IMR-90 (cell line): ENCODE measurements at regions not wholly inside any gene's neighbourhood (a gene's known extent, or its start where the extent isn't known, plus 50 kb on each side); places are given as distances from the start of the nearest gene placed in this dataset.

Experiments used
- ATAC-seq: fragments of 200-7000 bp; cut with Tn5 transposase; 2 replicates; pipeline ENCODE4 v1.9.1; 2020; ENCODE audit warnings: low read depth, mild to moderate bottlenecking, moderate library complexity
- BruUV-seq: library from RNA; stranded (reverse); fragments of 400-500 nt; replicated peaks from 2 replicates; lab custom pipeline; 2021; lab: Mats Ljungman, UMichigan
- CTCF ChIA-PET: fragments of 300-600 bp; formaldehyde crosslinking; extraction: SDS; loops from one replicate; lab custom pipeline; 2021; ENCODE audit warnings: antibody characterized with exemption; lab: Yijun Ruan, JAX
- POLR2A ChIA-PET: fragments of 300-600 bp; sonication (Branson Sonifier 250); formaldehyde crosslinking; loops from one replicate; lab custom pipeline; 2022; ENCODE audit warnings: antibody characterized with exemption; ENCODE audit not compliant: unreplicated experiment; lab: Charles Lee
- DNase-seq: peaks from one replicate; pipeline ENCODE4 v3.0.0; 2013
- H2AFZ ChIP-seq: replicated peaks from 2 replicates; pipeline ENCODE3; 2013; ENCODE audit warnings: low read length, mild to moderate bottlenecking; ENCODE audit not compliant: poor library complexity
- H2AK5ac ChIP-seq: 2 replicates; pipeline ENCODE4 v1.6.1; 2013; ENCODE audit warnings: low read depth, low read length, inconsistent platforms
- H2AK9ac ChIP-seq: replicated peaks from 2 replicates; pipeline ENCODE3; 2013; ENCODE audit warnings: mild to moderate bottlenecking, low read depth, low read length, moderate library complexity; ENCODE audit not compliant: poor library complexity
- H2BK120ac ChIP-seq: 2 replicates; pipeline ENCODE4 v1.6.1; 2013; ENCODE audit warnings: low read depth, low read length, inconsistent platforms
- H2BK15ac ChIP-seq: 3 replicates; pipeline ENCODE4 v1.6.1; 2013; ENCODE audit warnings: low read depth, low read length, inconsistent platforms
- H2BK20ac ChIP-seq: 2 replicates; pipeline ENCODE4 v1.6.1; 2013; ENCODE audit warnings: low read depth, mild to moderate bottlenecking, inconsistent platforms, low read length, moderate library complexity
- H2BK5ac ChIP-seq: 2 replicates; pipeline ENCODE4 v1.6.1; 2013; ENCODE audit warnings: mild to moderate bottlenecking, low read depth, low read length, inconsistent platforms; ENCODE audit not compliant: poor library complexity, severe bottlenecking
- H3K14ac ChIP-seq: replicated peaks from 2 replicates; pipeline ENCODE4 v1.6.1; 2013; ENCODE audit warnings: low read depth, low read length, inconsistent platforms
- H3K18ac ChIP-seq: 2 replicates; pipeline ENCODE4 v1.6.1; 2013; ENCODE audit warnings: low read depth, low read length, control low read depth
- H3K23ac ChIP-seq: 2 replicates; pipeline ENCODE4 v1.6.1; 2013; ENCODE audit warnings: low read depth, low read length, inconsistent platforms
- H3K27ac ChIP-seq: 2 replicates; pipeline ENCODE4 v1.5.1; 2013; ENCODE audit warnings: mild to moderate bottlenecking, control low read depth, low read length; ENCODE audit not compliant: insufficient read depth
- H3K27me3 ChIP-seq: 2 replicates; pipeline ENCODE4 v1.6.1; 2013; ENCODE audit warnings: low read length; ENCODE audit not compliant: control insufficient read depth, insufficient read depth
- H3K36me3 ChIP-seq: 2 replicates; pipeline ENCODE4 v1.6.1; 2013; ENCODE audit warnings: low read length, mixed read lengths; ENCODE audit not compliant: control insufficient read depth, insufficient read depth
- H3K4ac ChIP-seq: 2 replicates; pipeline ENCODE4 v1.6.1; 2013; ENCODE audit warnings: low read depth, low read length, inconsistent platforms
- H3K4me1 ChIP-seq: 2 replicates; pipeline ENCODE4 v1.6.1; 2013; ENCODE audit warnings: low read length, mixed read lengths; ENCODE audit not compliant: control insufficient read depth, insufficient read depth
- H3K4me2 ChIP-seq: 2 replicates; pipeline ENCODE4 v1.6.1; 2013; ENCODE audit warnings: low read depth, mild to moderate bottlenecking, control low read depth, low read length, moderate library complexity
- H3K4me3 ChIP-seq: 2 replicates; pipeline ENCODE4 v1.5.1; 2013; ENCODE audit warnings: low read depth, mild to moderate bottlenecking, control low read depth, low read length, moderate library complexity; ENCODE audit not compliant: insufficient read depth
- H3K56ac ChIP-seq: 2 replicates; pipeline ENCODE4 v1.6.1; 2013; ENCODE audit warnings: low read length, inconsistent platforms; ENCODE audit not compliant: insufficient read depth; ENCODE audit errors: extremely low read depth
- H3K79me1 ChIP-seq, 2 experiments: 2 replicates each; pipeline ENCODE4 v1.6.1; 2013; ENCODE audit warnings: low read length in 2 of 2, inconsistent platforms in 1 of 2, low read depth in 1 of 2
- H3K9ac ChIP-seq: 2 replicates; pipeline ENCODE4 v1.6.1; 2013; ENCODE audit warnings: low read depth, low read length, control low read depth
- H3K9me1 ChIP-seq: 2 replicates; pipeline ENCODE4 v1.6.1; 2013; ENCODE audit warnings: low read length, inconsistent platforms; ENCODE audit not compliant: insufficient read depth
- H3K9me3 ChIP-seq: 2 replicates; pipeline ENCODE4 v1.6.1; 2013; ENCODE audit warnings: low read length; ENCODE audit not compliant: control insufficient read depth, insufficient read depth
- H4K20me1 ChIP-seq: 2 replicates; pipeline ENCODE4 v1.6.1; 2013; ENCODE audit warnings: low read length, inconsistent platforms; ENCODE audit not compliant: insufficient read depth
- H4K5ac ChIP-seq: 2 replicates; pipeline ENCODE4 v1.6.1; 2013; ENCODE audit warnings: mild to moderate bottlenecking, low read depth, low read length, control low read depth
- H4K8ac ChIP-seq, 2 experiments: 2 replicates each; pipeline ENCODE4 v1.6.1; 2013; ENCODE audit warnings: low read depth in 2 of 2, low read length in 2 of 2, control low read depth in 1 of 2, inconsistent platforms in 1 of 2
- H4K91ac ChIP-seq: 2 replicates; pipeline ENCODE4 v1.6.1; 2013; ENCODE audit warnings: low read depth, low read length, inconsistent platforms; ENCODE audit not compliant: insufficient read depth
- BHLHE40 ChIP-seq: fragments of 150-350 bp; IDR thresholded peaks from 2 replicates; pipeline ENCODE4 v1.6.1; 2016; ENCODE audit warnings: mild to moderate bottlenecking, low read depth, low read length
- CEBPB ChIP-seq: IDR thresholded peaks from 2 replicates; pipeline ENCODE4 v1.6.1; 2012; ENCODE audit warnings: low read depth, low read length, improper control_type of control experiment
- CHD1 ChIP-seq: IDR thresholded peaks from 2 replicates; pipeline ENCODE4 v1.6.1; 2012; ENCODE audit warnings: low read depth, low read length, improper control_type of control experiment
- CTCF ChIP-seq: conservative IDR thresholded peaks from 2 replicates; pipeline ENCODE4 v1.5.1; 2012; ENCODE audit warnings: mild to moderate bottlenecking, low read depth, low read length, improper control_type of control experiment
- ELK1 ChIP-seq: fragments of 150-350 bp; IDR thresholded peaks from 2 replicates; pipeline ENCODE4 v1.6.1; 2016; ENCODE audit warnings: low read depth, mild to moderate bottlenecking, low read length, moderate library complexity, borderline replicate concordance
- FOS ChIP-seq: fragments of 150-350 bp; IDR thresholded peaks from 2 replicates; pipeline ENCODE4 v1.6.1; 2016; ENCODE audit warnings: low read depth, low read length
- MAFK ChIP-seq: IDR thresholded peaks from 2 replicates; pipeline ENCODE4 v1.6.1; 2012; ENCODE audit warnings: low read depth, low read length, improper control_type of control experiment
- MAZ ChIP-seq: IDR thresholded peaks from 2 replicates; pipeline ENCODE4 v1.6.1; 2012; ENCODE audit warnings: low read depth, mild to moderate bottlenecking, low read length, improper control_type of control experiment, moderate library complexity, borderline replicate concordance
- MXI1 ChIP-seq: IDR thresholded peaks from 2 replicates; pipeline ENCODE4 v1.6.1; 2012; ENCODE audit warnings: low read depth, mild to moderate bottlenecking, low read length, moderate library complexity, borderline replicate concordance
- NFE2L2 ChIP-seq: fragments of 150-350 bp; IDR thresholded peaks from 2 replicates; pipeline ENCODE4 v1.6.1; 2016; ENCODE audit warnings: low read depth, mild to moderate bottlenecking, low read length
- POLR2A ChIP-seq: IDR thresholded peaks from 2 replicates; pipeline ENCODE4 v1.6.1; 2012; ENCODE audit warnings: mild to moderate bottlenecking, low read depth, low read length
- RAD21 ChIP-seq: IDR thresholded peaks from 2 replicates; pipeline ENCODE4 v1.6.1; 2012; ENCODE audit warnings: low read length, improper control_type of control experiment
- RCOR1 ChIP-seq: IDR thresholded peaks from 2 replicates; pipeline ENCODE4 v1.6.1; 2012; ENCODE audit warnings: mild to moderate bottlenecking, low read length, improper control_type of control experiment; ENCODE audit not compliant: insufficient replicate concordance
- RFX5 ChIP-seq: IDR thresholded peaks from 2 replicates; pipeline ENCODE4 v1.8.0; 2012; ENCODE audit warnings: low read depth, mild to moderate bottlenecking, low read length, moderate library complexity
- SMC3 ChIP-seq: fragments of 150-350 bp; IDR thresholded peaks from 2 replicates; pipeline ENCODE4 v1.6.1; 2016; ENCODE audit warnings: low read depth, mild to moderate bottlenecking, antibody characterized with exemption, low read length, moderate library complexity
- USF2 ChIP-seq: fragments of 150-350 bp; IDR thresholded peaks from 2 replicates; pipeline ENCODE4 v1.6.1; 2017; ENCODE audit warnings: mild to moderate bottlenecking, antibody characterized with exemption, low read length, low read depth
- WGBS, 2 experiments: methylation state at CpG; one replicate each; pipeline versions ENCODE4 v1.1.5 to v1.1.7; 2013; ENCODE audit warnings: missing lambda C conversion rate in 2 of 2; ENCODE audit not compliant: insufficient read length in 1 of 2; ENCODE audit errors: extremely low coverage in 2 of 2; 5-methylcytosine and 5-hydroxymethylcytosine counted together
- dilution Hi-C: fragments of 300-500 bp; cut with HindIII; formaldehyde crosslinking; loops from one replicate; pipeline ENCODE4 v1.14.3; 2018; ENCODE audit warnings: low sequenced_read_pairs; ENCODE audit not compliant: unreplicated experiment
- in situ Hi-C: fragments of 300-500 bp; cut with MboI; formaldehyde crosslinking; loops from 3 replicates; pipeline ENCODE4 v1.14.3; 2019; ENCODE audit warnings: low sequenced_read_pairs, inconsistent platforms, mixed read lengths
- intact Hi-C: fragments of 100-400 bp; cut with micrococcal nuclease; formaldehyde crosslinking; loops from 2 replicates; pipeline ENCODE4 v1.10.0; 2022

GRCh38 chr22:27566602-27567001 lies 235.0 kb downstream of the MN1 start:
- no peak overlapping the region for H2BK15ac ChIP-seq
- H2BK20ac ChIP-seq: no peak overlapping the region
- H3K23ac ChIP-seq: no peak overlapping the region
- no peak overlapping the region for H4K91ac ChIP-seq
- H3K9me1 ChIP-seq: no peaks in the 10 kb centered on the region
- no peak overlapping the region for H3K4me2 ChIP-seq
- 66% methylated on average over 3 of the region's 9 CpGs; no CpG with 5 or more reads in 1 of the 2 experiments for WGBS, 2 experiments
- no peak overlapping the region for H3K18ac ChIP-seq
- peaks cover 63% of the 10 kb centered on the region for H3K27me3 ChIP-seq
- dilution Hi-C loops: no loop called here
- no peaks in the 10 kb centered on the region for H3K79me1 ChIP-seq
- no peak overlapping the region for H2AK9ac ChIP-seq
- H4K8ac ChIP-seq: no peak overlapping the region
- H3K14ac ChIP-seq: no peak overlapping the region
- BruUV-seq: no TSS peak
- no peak overlapping the region for H3K4ac ChIP-seq
- peaks cover 4% of the 10 kb centered on the region for H3K9me3 ChIP-seq
- intact Hi-C loops: no loop called here
- no peak for ATAC-seq
- no peak overlapping the region for H3K27ac ChIP-seq
- H3K4me1 ChIP-seq: no peaks in the 10 kb centered on the region
- H4K20me1 ChIP-seq: no peaks in the 10 kb centered on the region
- ChIA-PET POLR2A (no interaction called here), CTCF (no interaction called here)
- H2BK5ac ChIP-seq: no peak overlapping the region
- H3K56ac ChIP-seq: no peak overlapping the region
- TF ChIP-seq CTCF (no peak), RAD21 (no peak), CHD1 (no peak), POLR2A (no peak), RCOR1 (no peak), NFE2L2 (no peak), CEBPB (no peak), MXI1 (no peak), FOS (no peak), MAFK (no peak), ELK1 (no peak), MAZ (no peak), BHLHE40 (no peak), RFX5 (no peak), USF2 (no peak), SMC3 (no peak)
- H3K9ac ChIP-seq: no peak overlapping the region
- no peak overlapping the region for H2AK5ac ChIP-seq
- H3K36me3 ChIP-seq: no peaks in the 10 kb centered on the region
- H2AFZ ChIP-seq: no peak overlapping the region
- no peak overlapping the region for H4K5ac ChIP-seq
- in situ Hi-C loops: no loop called here
- no peak overlapping the region for H2BK120ac ChIP-seq
- DNase-seq: no peak
- H3K4me3 ChIP-seq: no peak overlapping the region
